GM23248 (cell line): ENCODE measurements at regions not wholly inside any gene's neighbourhood (a gene's known extent, or its start where the extent isn't known, plus 50 kb on each side); places are given as distances from the start of the nearest gene placed in this dataset.

Source experiments
- DNase-seq: peaks from one replicate; pipeline ENCODE4 v3.0.0-alpha.2; 2015
- H2AFZ ChIP-seq: fragments of 200-600 bp; sonication (generic); 2 replicates; pipeline ENCODE4 v1.6.1; 2016; ENCODE audit warnings: antibody characterized with exemption
- H3F3A ChIP-seq: fragments of 200-600 bp; sonication (generic); 2 replicates; pipeline ENCODE4 v1.6.1; 2016; ENCODE audit warnings: mild to moderate bottlenecking, antibody characterized with exemption, mixed run types; ENCODE audit not compliant: insufficient read depth
- H3K27ac ChIP-seq: fragments of 200-600 bp; sonication (generic); 2 replicates; pipeline ENCODE4 v1.5.1; 2016; ENCODE audit warnings: mild to moderate bottlenecking
- H3K27me3 ChIP-seq: fragments of 200-600 bp; sonication (generic); replicated peaks from 2 replicates; pipeline ENCODE4 v1.6.1; 2016; ENCODE audit warnings: mild to moderate bottlenecking; ENCODE audit not compliant: insufficient read depth
- H3K36me3 ChIP-seq: fragments of 200-600 bp; sonication (generic); 2 replicates; pipeline ENCODE4 v1.6.1; 2016; ENCODE audit warnings: low read depth, mild to moderate bottlenecking
- H3K4me1 ChIP-seq: fragments of 200-600 bp; sonication (generic); 2 replicates; pipeline ENCODE4 v1.6.1; 2016; ENCODE audit warnings: mild to moderate bottlenecking; ENCODE audit not compliant: insufficient read depth
- H3K4me2 ChIP-seq: fragments of 200-600 bp; sonication (generic); one replicate; pipeline ENCODE4 v1.6.1; 2016; ENCODE audit warnings: mild to moderate bottlenecking; ENCODE audit not compliant: unreplicated experiment
- H3K4me3 ChIP-seq: fragments of 200-600 bp; sonication (generic); 2 replicates; pipeline ENCODE4 v1.5.1; 2016; ENCODE audit warnings: mild to moderate bottlenecking
- H3K79me2 ChIP-seq: fragments of 200-600 bp; sonication (generic); 2 replicates; pipeline ENCODE4 v1.6.1; 2016; ENCODE audit warnings: mild to moderate bottlenecking; ENCODE audit not compliant: insufficient read depth
- H3K9ac ChIP-seq: fragments of 200-600 bp; sonication (generic); 2 replicates; pipeline ENCODE4 v1.6.1; 2016; ENCODE audit warnings: mild to moderate bottlenecking
- H3K9me2 ChIP-seq: fragments of 200-600 bp; sonication (generic); 2 replicates; pipeline ENCODE4 v1.6.1; 2016; ENCODE audit warnings: mixed run types, mild to moderate bottlenecking, moderate library complexity; ENCODE audit not compliant: insufficient read depth
- H3K9me3 ChIP-seq: fragments of 200-600 bp; sonication (generic); one replicate; pipeline ENCODE4 v1.6.1; 2017; ENCODE audit warnings: low read depth
- H4K20me1 ChIP-seq: fragments of 200-600 bp; sonication (generic); 2 replicates; pipeline ENCODE4 v1.6.0; 2016; ENCODE audit not compliant: insufficient read depth
- EZH2 ChIP-seq: fragments of 200-600 bp; sonication (generic); IDR thresholded peaks from 2 replicates; pipeline ENCODE4 v1.6.1; 2018; ENCODE audit warnings: antibody characterized with exemption, mild to moderate bottlenecking; ENCODE audit not compliant: insufficient read depth, poor library complexity, severe bottlenecking
- EZH2phosphoT487 ChIP-seq: fragments of 200-600 bp; sonication (generic); IDR thresholded peaks from 2 replicates; pipeline ENCODE4 v1.6.1; 2018; ENCODE audit warnings: antibody characterized with exemption, moderate library complexity, mild to moderate bottlenecking, low read depth; ENCODE audit not compliant: insufficient read depth
- WGBS, 2 experiments: methylation state at CpG; one replicate each; pipeline ENCODE4 v1.1.6; 2015 to 2017; ENCODE audit warnings: low lambda C conversion rate in 2 of 2, low coverage in 1 of 2; ENCODE audit errors: missing lambda C conversion rate in 2 of 2; 5-methylcytosine and 5-hydroxymethylcytosine counted together
- in situ Hi-C: fragments of 300-500 bp; cut with MboI; formaldehyde crosslinking; loops from 2 replicates; pipeline ENCODE4 v1.15.0; 2020

DNA sequence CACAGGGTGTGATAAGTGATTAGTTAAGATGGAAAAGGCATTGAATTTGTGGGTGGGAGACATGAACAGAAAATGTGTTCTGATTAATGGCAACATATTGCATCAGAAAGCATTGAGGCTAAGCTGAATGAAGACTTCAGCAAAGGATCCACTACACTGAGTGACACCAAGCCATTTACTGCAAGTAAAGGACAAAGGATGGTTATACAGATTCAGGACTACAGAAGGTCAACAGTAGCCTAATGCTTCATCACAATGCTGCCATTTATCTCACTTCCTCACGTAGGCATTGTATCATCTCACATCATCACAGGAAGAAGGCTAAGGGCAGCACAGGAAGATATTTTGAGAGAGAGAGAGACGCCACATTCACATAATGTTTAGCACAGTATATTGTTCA, 398.2 kb downstream of the COL12A1 start:
- TF ChIP-seq EZH2phosphoT487 (no peak), EZH2 (no peak)
- Histone ChIP-seq H3K4me3 (no peak overlapping the region), H3K36me3 (no peaks in the 10 kb centered on the region), H2AFZ (no peak overlapping the region), H3K9me3 (no peaks in the 10 kb centered on the region), H3K4me1 (peaks cover 8% of the 10 kb centered on the region), H3K4me2 (no peak overlapping the region), H4K20me1 (no peaks in the 10 kb centered on the region), H3K27ac (no peak overlapping the region), H3K27me3 (no peaks in the 10 kb centered on the region), H3K79me2 (no peaks in the 10 kb centered on the region), H3K9me2 (no peaks in the 10 kb centered on the region), H3K9ac (no peak overlapping the region), H3F3A (no peaks in the 10 kb centered on the region; the same call in 1 of the 2 replicates)
- DNase-seq: no peak
- in situ Hi-C loops: no loop called here
- 93 to 96% methylated on average over 2 of the region's 2 CpGs for WGBS, 2 experiments

DNA sequence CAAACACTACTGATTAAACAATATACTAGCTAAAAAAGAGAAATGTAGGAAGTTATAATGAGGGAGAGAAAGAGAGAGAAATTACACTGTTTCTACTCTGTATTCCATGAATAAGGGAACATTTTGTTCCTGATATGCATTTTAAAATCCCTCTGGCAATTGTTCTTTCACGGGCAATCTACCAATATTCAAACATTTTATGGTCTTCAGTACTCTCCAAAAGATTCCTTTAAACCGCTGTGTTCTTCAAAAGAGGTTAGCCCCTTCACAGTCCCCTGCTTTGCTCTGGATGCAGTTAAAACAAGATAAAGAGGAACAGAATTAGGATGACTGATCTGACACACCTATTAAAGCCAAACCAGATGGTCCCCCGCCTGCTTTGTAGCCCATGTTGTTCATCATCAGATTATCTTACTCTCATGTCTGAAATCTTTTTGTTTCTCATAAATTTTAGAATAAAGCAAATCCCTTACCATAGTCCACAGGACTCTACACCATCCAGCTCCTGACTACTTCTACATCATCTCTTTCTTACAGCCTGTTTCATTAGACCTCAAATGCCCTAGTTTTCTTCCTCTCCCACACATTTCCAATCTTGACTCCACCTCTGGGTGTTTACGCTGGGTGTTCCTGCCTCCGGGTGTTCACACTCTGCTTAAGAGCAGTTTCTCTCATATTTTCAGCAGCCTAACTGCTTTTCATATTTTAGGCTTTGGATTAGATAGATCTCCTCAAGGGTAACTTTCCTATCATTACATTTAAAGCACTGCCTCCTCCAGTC, 399.7 kb downstream of the COL12A1 start:
- no peak overlapping the region for H3K9ac ChIP-seq
- DNase-seq: peak; percentile 38
- H3K9me2 ChIP-seq: no peaks in the 10 kb centered on the region
- H2AFZ ChIP-seq: peak overlapping the region; percentile 75
- H3K36me3 ChIP-seq: no peaks in the 10 kb centered on the region
- H4K20me1 ChIP-seq: no peaks in the 10 kb centered on the region
- H3K4me3 ChIP-seq: no peak overlapping the region
- H3K4me2 ChIP-seq: peak overlapping the region; percentile 3
- in situ Hi-C loops: no loop called here
- no peaks in the 10 kb centered on the region for H3K79me2 ChIP-seq
- H3F3A ChIP-seq: no peaks in the 10 kb centered on the region; the same call in 1 of the 2 replicates
- no peaks in the 10 kb centered on the region for H3K27me3 ChIP-seq
- WGBS, 2 experiments: 10 to 11% methylated on average over 5 of the region's 5 CpGs
- no peaks in the 10 kb centered on the region for H3K9me3 ChIP-seq
- peaks cover 8% of the 10 kb centered on the region for H3K4me1 ChIP-seq
- TF ChIP-seq EZH2phosphoT487 (no peak), EZH2 (no peak)
- no peak overlapping the region for H3K27ac ChIP-seq

DNA sequence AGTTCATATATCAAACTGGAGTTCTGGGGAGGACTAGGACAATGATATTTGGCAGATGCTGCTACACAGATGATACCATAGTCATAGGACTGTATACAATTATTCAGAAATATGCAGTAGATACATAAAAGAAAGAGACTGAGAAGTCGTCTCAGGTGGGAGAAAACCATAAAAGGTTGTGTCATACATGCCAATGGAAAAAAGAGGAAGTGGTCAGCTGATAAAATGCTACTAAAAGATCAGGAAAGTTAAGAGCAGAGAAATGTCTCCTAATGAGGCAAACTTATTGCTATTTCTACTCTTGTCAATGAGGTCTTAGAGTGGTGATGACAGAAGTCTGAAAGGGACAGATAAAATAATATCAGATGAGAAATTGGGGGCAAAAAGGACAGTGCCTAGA, 407.6 kb downstream of the COL12A1 start:
- DNase-seq: no peak
- Histone ChIP-seq H3K4me2 (no peak overlapping the region), H3K9ac (no peak overlapping the region), H3K36me3 (no peaks in the 10 kb centered on the region), H4K20me1 (no peaks in the 10 kb centered on the region), H3K9me3 (no peaks in the 10 kb centered on the region), H3K4me3 (no peak overlapping the region), H3K4me1 (no peaks in the 10 kb centered on the region), H3K27ac (no peak overlapping the region), H3K27me3 (no peaks in the 10 kb centered on the region), H2AFZ (no peak overlapping the region), H3K9me2 (no peaks in the 10 kb centered on the region), H3K79me2 (no peaks in the 10 kb centered on the region), H3F3A (no peaks in the 10 kb centered on the region)
- in situ Hi-C loops: no loop called here
- no peak for TF ChIP-seq EZH2phosphoT487
- TF ChIP-seq EZH2: no peak
- 45 to 53% methylated on average over 1 of the region's 1 CpG for WGBS, 2 experiments

DNA sequence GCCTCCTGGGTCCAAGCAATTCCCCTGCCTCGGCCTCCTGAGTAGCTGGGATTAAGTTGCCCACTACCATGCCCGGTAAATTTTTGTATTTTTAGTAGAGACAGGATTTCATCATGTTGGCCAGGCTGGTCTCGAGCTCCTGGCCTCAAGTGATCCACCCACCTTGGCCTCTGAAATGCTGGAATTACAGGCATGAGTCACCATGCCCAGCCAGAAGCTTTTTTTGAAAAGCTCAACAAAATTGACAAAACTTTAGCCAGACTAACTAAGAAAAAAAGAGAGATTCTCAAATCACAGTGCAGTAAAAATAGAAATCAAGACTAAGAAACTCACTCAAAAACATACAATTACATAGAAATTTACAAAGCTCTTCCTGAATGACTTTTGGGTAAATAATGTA, 420.6 kb downstream of the COL12A1 start:
- H3K36me3 ChIP-seq: no peaks in the 10 kb centered on the region
- no peak overlapping the region for H3K27ac ChIP-seq
- TF ChIP-seq EZH2 (no peak), EZH2phosphoT487 (no peak)
- 22 to 28% methylated on average over 3 of the region's 3 CpGs for WGBS, 2 experiments
- peak; percentile 21 for DNase-seq
- no peak overlapping the region for H3K4me3 ChIP-seq
- H3K9me3 ChIP-seq: no peaks in the 10 kb centered on the region
- H4K20me1 ChIP-seq: no peaks in the 10 kb centered on the region
- peak overlapping the region; percentile 69 for H2AFZ ChIP-seq
- H3K27me3 ChIP-seq: no peaks in the 10 kb centered on the region
- H3K9ac ChIP-seq: no peak overlapping the region
- in situ Hi-C loops: no loop called here
- no peak overlapping the region for H3K4me2 ChIP-seq
- no peaks in the 10 kb centered on the region for H3F3A ChIP-seq
- H3K79me2 ChIP-seq: no peaks in the 10 kb centered on the region
- H3K9me2 ChIP-seq: no peaks in the 10 kb centered on the region
- H3K4me1 ChIP-seq: peaks cover 5% of the 10 kb centered on the region
